Choroid plexus epithelial cell (primary cell): ENCODE measurements at regions not wholly inside any gene's neighbourhood (a gene's known extent, or its start where the extent isn't known, plus 50 kb on each side); places are given as distances from the start of the nearest gene placed in this dataset.

Experiments
- DNase-seq: peaks from one replicate; pipeline ENCODE4 v3.0.0-alpha.2; 2010; ENCODE audit warnings: low read depth
- H3K4me3 ChIP-seq: 2 replicates; pipeline ENCODE4 v1.5.1; 2011; ENCODE audit warnings: low read depth, mild to moderate bottlenecking, control low read depth, low read length, moderate library complexity
- CTCF ChIP-seq: conservative IDR thresholded peaks from 2 replicates; pipeline ENCODE4 v1.5.1; 2011; ENCODE audit warnings: low read depth, mild to moderate bottlenecking, control low read depth, inconsistent platforms, low read length, moderate library complexity

GRCh38 chr6:147666255-147666654 is 157.8 kb downstream of the SAMD5 start:
- no peak for TF ChIP-seq CTCF
- DNase-seq, result no peak

GRCh38 chr6:147667082-147667481 is 158.6 kb downstream of the SAMD5 start:
- DNase-seq, result no peak
- no peak for TF ChIP-seq CTCF
- no peak overlapping the region for H3K4me3 ChIP-seq

More at GRCh38 chr6:147666255-147666654, 157.8 kb downstream of the SAMD5 start:
- no peak overlapping the region for H3K4me3 ChIP-seq

GRCh38 chr6:147674099-147674498 is 165.6 kb downstream of the SAMD5 start:
- TF ChIP-seq CTCF, result no peak
- DNase-seq, result no peak
- H3K4me3 ChIP-seq, result no peak overlapping the region

GRCh38 chr6:147674794-147675193 is 166.3 kb downstream of the SAMD5 start:
- TF ChIP-seq CTCF, result no peak
- no peak overlapping the region for H3K4me3 ChIP-seq
- DNase-seq, result no peak

GRCh38 chr6:147675281-147675680 is 166.8 kb downstream of the SAMD5 start:
- no peak overlapping the region for H3K4me3 ChIP-seq
- TF ChIP-seq CTCF, result no peak
- DNase-seq, result no peak

GRCh38 chr6:147676495-147677199 is 168.2 kb downstream of the SAMD5 start:
- DNase-seq, result no peak
- H3K4me3 ChIP-seq, result no peak overlapping the region
- no peak for TF ChIP-seq CTCF

- TF ChIP-seq CTCF, result no peak
- H3K4me3 ChIP-seq, result no peak overlapping the region
- no peak for DNase-seq
Observed at GRCh38 chr6:147677647-147678046, 169.2 kb downstream of the SAMD5 start.
